DOHH2 (cell line): ENCODE measurements at regions not wholly inside any gene's neighbourhood (a gene's known extent, or its start where the extent isn't known, plus 50 kb on each side); places are given as distances from the start of the nearest gene placed in this dataset.

Experiments used
- H3F3A ChIP-seq: fragments of 200-600 bp; sonication (generic), shearing (Covaris generic); 2 replicates; pipeline ENCODE4 v1.6.0; 2016; ENCODE audit warnings: antibody characterized with exemption, mild to moderate bottlenecking; ENCODE audit not compliant: control insufficient read depth, insufficient read depth
- H3K27ac ChIP-seq: fragments of 200-600 bp; sonication (generic); 2 replicates; pipeline ENCODE4 v1.5.1; 2014; ENCODE audit warnings: low read depth, mild to moderate bottlenecking, low read length, moderate library complexity
- H3K27me3 ChIP-seq: fragments of 200-600 bp; sonication (generic); 2 replicates; pipeline ENCODE4 v1.6.1; 2014; ENCODE audit warnings: mild to moderate bottlenecking, low read length, mixed read lengths; ENCODE audit not compliant: control insufficient read depth
- H3K36me3 ChIP-seq: fragments of 200-600 bp; sonication (generic); 2 replicates; pipeline ENCODE4 v1.6.1; 2014; ENCODE audit warnings: mild to moderate bottlenecking, low read length, moderate library complexity, mixed read lengths; ENCODE audit not compliant: control insufficient read depth
- H3K4me1 ChIP-seq: fragments of 200-600 bp; sonication (generic); 2 replicates; pipeline ENCODE4 v1.6.1; 2014; ENCODE audit warnings: mild to moderate bottlenecking, low read length, mixed read lengths; ENCODE audit not compliant: control insufficient read depth
- H3K4me2 ChIP-seq: fragments of 200-600 bp; sonication (generic); 2 replicates; pipeline ENCODE4 v1.6.0; 2014; ENCODE audit warnings: mild to moderate bottlenecking, low read length, moderate library complexity
- H3K4me3 ChIP-seq: fragments of 200-600 bp; sonication (generic); 2 replicates; pipeline ENCODE4 v1.5.1; 2014; ENCODE audit warnings: mild to moderate bottlenecking, low read length, mixed read lengths
- H3K79me2 ChIP-seq: fragments of 200-600 bp; sonication (generic); 2 replicates; pipeline ENCODE4 v1.6.1; 2014; ENCODE audit warnings: mild to moderate bottlenecking, low read length, mixed read lengths; ENCODE audit not compliant: control insufficient read depth
- H3K9me2 ChIP-seq: fragments of 200-600 bp; sonication (generic); replicated peaks from 2 replicates; pipeline ENCODE4 v1.6.1; 2014; ENCODE audit warnings: mild to moderate bottlenecking, low read length, mixed read lengths; ENCODE audit not compliant: control insufficient read depth
- H3K9me3 ChIP-seq: fragments of 200-600 bp; sonication (generic); 2 replicates; pipeline ENCODE4 v1.6.1; 2014; ENCODE audit warnings: antibody characterized with exemption, low read length, mixed read lengths; ENCODE audit not compliant: control insufficient read depth, insufficient read depth
- H4K20me1 ChIP-seq: fragments of 200-600 bp; sonication (generic); 2 replicates; pipeline ENCODE4 v1.6.0; 2014; ENCODE audit warnings: low read depth, mild to moderate bottlenecking, antibody characterized with exemption, low read length, moderate library complexity; ENCODE audit not compliant: control insufficient read depth, insufficient read depth
- CTCF ChIP-seq: fragments of 200-600 bp; sonication (generic); IDR thresholded peaks from one replicate; pipeline ENCODE4 v1.5.1; 2014; ENCODE audit warnings: antibody characterized with exemption, mild to moderate bottlenecking, low read depth, low read length; ENCODE audit not compliant: poor library complexity, severe bottlenecking
- EZH2phosphoT487 ChIP-seq: fragments of 200-600 bp; sonication (generic); IDR thresholded peaks from 2 replicates; pipeline ENCODE4 v1.6.1; 2017; ENCODE audit warnings: borderline replicate concordance, mild to moderate bottlenecking, antibody characterized with exemption, low read length, moderate library complexity, mixed read lengths

- TF ChIP-seq CTCF, result no peak
- TF ChIP-seq EZH2phosphoT487, result no peak
- no peaks in the 10 kb centered on the region for H3K36me3 ChIP-seq
Observed at GRCh38 chr10:78319841-78320240, 286.2 kb downstream of the RPS24 start.

GRCh38 chr10:78320506-78320905, 286.8 kb downstream of the RPS24 start:
- Histone ChIP-seq H3K9me3 (no peaks in the 10 kb centered on the region), H3K4me2 (no peak overlapping the region), H3F3A (no peaks in the 10 kb centered on the region), H3K9me2 (no peaks in the 10 kb centered on the region), H3K27ac (no peak overlapping the region), H3K27me3 (0 out of 2 replicates have a peak, but pooled peaks cover 2% of the 10 kb centered on the region), H3K4me3 (no peak overlapping the region), H3K36me3 (no peaks in the 10 kb centered on the region), H3K4me1 (no peaks in the 10 kb centered on the region), H4K20me1 (no peaks in the 10 kb centered on the region), H3K79me2 (no peaks in the 10 kb centered on the region)
- TF ChIP-seq EZH2phosphoT487, result no peak
- no peak for TF ChIP-seq CTCF

More at GRCh38 chr10:78319841-78320240, 286.2 kb downstream of the RPS24 start:
- H3K4me2 ChIP-seq, result no peak overlapping the region
- H4K20me1 ChIP-seq, result no peaks in the 10 kb centered on the region
- no peak overlapping the region for H3K27ac ChIP-seq
- no peaks in the 10 kb centered on the region for H3F3A ChIP-seq
- no peaks in the 10 kb centered on the region for H3K9me2 ChIP-seq
- H3K9me3 ChIP-seq, result no peaks in the 10 kb centered on the region
- no peaks in the 10 kb centered on the region for H3K79me2 ChIP-seq
- H3K27me3 ChIP-seq, result 0 out of 2 replicates have a peak, but pooled peaks cover 2% of the 10 kb centered on the region
- no peak overlapping the region for H3K4me3 ChIP-seq
- H3K4me1 ChIP-seq, result no peaks in the 10 kb centered on the region

GRCh38 chr10:78321000-78321399, 287.3 kb downstream of the RPS24 start:
- Histone ChIP-seq H3K27ac (no peak overlapping the region), H3F3A (no peaks in the 10 kb centered on the region), H4K20me1 (no peaks in the 10 kb centered on the region), H3K9me2 (no peaks in the 10 kb centered on the region), H3K27me3 (0 out of 2 replicates have a peak, but pooled peaks cover 2% of the 10 kb centered on the region), H3K4me2 (no peak overlapping the region), H3K79me2 (no peaks in the 10 kb centered on the region), H3K4me1 (no peaks in the 10 kb centered on the region), H3K36me3 (no peaks in the 10 kb centered on the region), H3K4me3 (no peak overlapping the region), H3K9me3 (no peaks in the 10 kb centered on the region)
- TF ChIP-seq EZH2phosphoT487 (no peak), CTCF (no peak)

- no peak overlapping the region for H3K4me3 ChIP-seq
- no peaks in the 10 kb centered on the region for H3K36me3 ChIP-seq
- no peaks in the 10 kb centered on the region for H3K4me1 ChIP-seq
- no peak for TF ChIP-seq CTCF
- no peak for TF ChIP-seq EZH2phosphoT487
- H3K9me2 ChIP-seq, result no peaks in the 10 kb centered on the region
- H3K4me2 ChIP-seq, result no peak overlapping the region
- no peaks in the 10 kb centered on the region for H3K79me2 ChIP-seq
- 0 out of 2 replicates have a peak, but pooled peaks cover 2% of the 10 kb centered on the region for H3K27me3 ChIP-seq
- H3F3A ChIP-seq, result no peaks in the 10 kb centered on the region
- peaks cover 1% of the 10 kb centered on the region for H3K9me3 ChIP-seq
- no peak overlapping the region for H3K27ac ChIP-seq
- no peaks in the 10 kb centered on the region for H4K20me1 ChIP-seq
Observed at GRCh38 chr10:78321500-78321899, 287.8 kb downstream of the RPS24 start.
